Choroid plexus epithelial cell (primary cell): ENCODE measurements at regions not wholly inside any gene's neighbourhood (a gene's known extent, or its start where the extent isn't known, plus 50 kb on each side); places are given as distances from the start of the nearest gene placed in this dataset.

ENCODE experiments used
- DNase-seq: peaks from one replicate; pipeline ENCODE4 v3.0.0-alpha.2; 2010; ENCODE audit warnings: low read depth
- H3K4me3 ChIP-seq: 2 replicates; pipeline ENCODE4 v1.5.1; 2011; ENCODE audit warnings: low read depth, mild to moderate bottlenecking, control low read depth, low read length, moderate library complexity
- TF ChIP-seq, protein P1 (sequence below): conservative IDR thresholded peaks from 2 replicates; pipeline ENCODE4 v1.5.1; 2011; ENCODE audit warnings: low read depth, mild to moderate bottlenecking, control low read depth, inconsistent platforms, low read length, moderate library complexity

- TF ChIP-seq, protein P1, sequence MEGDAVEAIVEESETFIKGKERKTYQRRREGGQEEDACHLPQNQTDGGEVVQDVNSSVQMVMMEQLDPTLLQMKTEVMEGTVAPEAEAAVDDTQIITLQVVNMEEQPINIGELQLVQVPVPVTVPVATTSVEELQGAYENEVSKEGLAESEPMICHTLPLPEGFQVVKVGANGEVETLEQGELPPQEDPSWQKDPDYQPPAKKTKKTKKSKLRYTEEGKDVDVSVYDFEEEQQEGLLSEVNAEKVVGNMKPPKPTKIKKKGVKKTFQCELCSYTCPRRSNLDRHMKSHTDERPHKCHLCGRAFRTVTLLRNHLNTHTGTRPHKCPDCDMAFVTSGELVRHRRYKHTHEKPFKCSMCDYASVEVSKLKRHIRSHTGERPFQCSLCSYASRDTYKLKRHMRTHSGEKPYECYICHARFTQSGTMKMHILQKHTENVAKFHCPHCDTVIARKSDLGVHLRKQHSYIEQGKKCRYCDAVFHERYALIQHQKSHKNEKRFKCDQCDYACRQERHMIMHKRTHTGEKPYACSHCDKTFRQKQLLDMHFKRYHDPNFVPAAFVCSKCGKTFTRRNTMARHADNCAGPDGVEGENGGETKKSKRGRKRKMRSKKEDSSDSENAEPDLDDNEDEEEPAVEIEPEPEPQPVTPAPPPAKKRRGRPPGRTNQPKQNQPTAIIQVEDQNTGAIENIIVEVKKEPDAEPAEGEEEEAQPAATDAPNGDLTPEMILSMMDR = no peak
- no peak for DNase-seq
- no peak overlapping the region for H3K4me3 ChIP-seq
Measured at GRCh38 chr9:86503314-86503713, 149.1 kb upstream of the TUT7 start.

GRCh38 chr9:86500667-86501435 lies 146.6 kb upstream of the TUT7 start:
- DNase-seq = peak; percentile 93
- TF ChIP-seq, protein P1 = peak; percentile 23
- no peak overlapping the region for H3K4me3 ChIP-seq

DNA sequence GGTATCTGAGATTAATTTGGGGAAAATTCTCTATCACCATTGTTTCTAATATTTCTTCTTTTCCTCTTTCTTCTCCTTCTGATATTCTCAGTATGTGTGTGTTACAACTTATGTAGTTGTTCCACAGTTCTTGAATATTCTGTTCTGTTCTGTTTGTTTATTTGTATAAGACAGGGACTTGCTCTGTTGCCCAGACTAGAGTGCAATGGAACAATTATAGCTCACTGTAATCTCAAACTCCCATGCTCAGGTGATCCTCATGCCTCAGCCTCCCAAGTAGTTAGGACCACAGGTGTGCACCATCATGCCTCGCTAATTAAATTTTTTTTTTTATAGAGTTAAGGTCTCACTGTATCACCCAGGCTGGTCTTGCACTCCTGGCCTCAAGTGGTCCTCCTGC lies 145.8 kb upstream of the TUT7 start:
- TF ChIP-seq, protein P1 = no peak
- DNase-seq = peak; percentile 27

DNA sequence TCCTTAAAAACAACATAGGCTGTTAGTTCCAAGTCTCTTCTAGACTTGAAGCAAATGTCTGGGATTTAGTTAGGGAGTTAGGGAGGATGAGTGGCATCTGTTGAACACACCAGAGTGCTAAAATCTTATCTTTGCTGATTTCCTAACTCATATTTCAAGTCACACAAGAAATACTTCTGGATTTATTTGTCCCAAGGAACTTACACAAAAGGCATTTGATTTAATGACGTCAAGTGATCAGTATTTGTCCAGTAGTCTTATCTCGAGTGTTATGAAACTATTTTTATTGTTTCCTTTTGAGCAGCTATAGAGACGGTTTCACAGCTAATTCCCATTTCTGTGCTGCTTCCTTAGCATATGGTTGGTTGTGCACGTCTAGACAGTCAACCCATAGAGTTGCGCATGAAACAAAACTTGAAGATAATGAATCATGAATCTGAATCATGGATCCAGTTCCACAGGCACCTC lies 140.5 kb upstream of the TUT7 start:
- TF ChIP-seq, protein P1 = no peak
- peak; percentile 71 for DNase-seq
- no peak overlapping the region for H3K4me3 ChIP-seq

More for the DNA sequence above, 145.8 kb upstream of the TUT7 start:
- H3K4me3 ChIP-seq = no peak overlapping the region

- DNase-seq = no peak
- TF ChIP-seq, protein P1 = no peak
Measured at GRCh38 chr9:86491468-86492266, 137.5 kb upstream of the TUT7 start.

GRCh38 chr9:86488794-86489193 lies 134.6 kb upstream of the TUT7 start:
- DNase-seq = no peak
- TF ChIP-seq, protein P1 = no peak

More at GRCh38 chr9:86491468-86492266, 137.5 kb upstream of the TUT7 start:
- H3K4me3 ChIP-seq = no peak overlapping the region

More at GRCh38 chr9:86488794-86489193, 134.6 kb upstream of the TUT7 start:
- no peak overlapping the region for H3K4me3 ChIP-seq
